ENCODE measurements at regions not wholly inside any gene's neighbourhood (a gene's known extent, or its start where the extent isn't known, plus 50 kb on each side); places are given as distances from the start of the nearest gene placed in this dataset.

DNA sequence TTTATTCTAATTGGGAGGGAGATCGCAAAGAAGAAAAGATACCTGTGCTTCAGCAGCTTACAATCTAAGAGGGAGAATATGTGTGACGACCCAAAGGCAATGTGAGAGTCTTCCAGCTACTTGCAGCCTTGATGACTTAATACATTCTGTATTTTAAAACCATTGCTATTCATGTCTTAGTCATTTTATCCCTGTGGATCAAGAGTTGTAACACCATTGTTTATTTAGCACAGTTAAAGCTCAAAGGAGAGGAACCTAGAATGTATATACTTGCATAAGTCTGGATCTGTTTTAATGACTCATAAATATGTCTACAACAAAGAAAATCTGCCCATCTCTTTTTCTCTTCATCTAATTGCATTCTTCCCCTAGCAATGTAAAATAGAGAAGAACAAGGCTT lies 117.9 kb upstream of the DLX6 start:
- Histone ChIP-seq H3K4me2 (no peak overlapping the region), H3K27me3 (ENCODE audit: insufficient read depth, low read depth) (no peaks in the 10 kb centered on the region), H3K4me3 (IDR thresholded peaks at IDR 0.05; ENCODE audit: insufficient read depth, low read depth, low read length) (no peak overlapping the region), H2AFZ (ENCODE audit: low read depth) (no peak overlapping the region), H3K9ac (no peak overlapping the region), H3K27ac (no peak overlapping the region), H3K4me1 (ENCODE audit: low read depth, poor library complexity, severe bottlenecking) (no peaks in the 10 kb centered on the region), H3K79me2 (ENCODE audit: insufficient read depth, low read depth) (no peaks in the 10 kb centered on the region), H4K20me1 (ENCODE audit: insufficient read depth) (no peaks in the 10 kb centered on the region), H3K36me3 (ENCODE audit: insufficient read depth) (no peaks in the 10 kb centered on the region)
- TF ChIP-seq, protein P1, sequence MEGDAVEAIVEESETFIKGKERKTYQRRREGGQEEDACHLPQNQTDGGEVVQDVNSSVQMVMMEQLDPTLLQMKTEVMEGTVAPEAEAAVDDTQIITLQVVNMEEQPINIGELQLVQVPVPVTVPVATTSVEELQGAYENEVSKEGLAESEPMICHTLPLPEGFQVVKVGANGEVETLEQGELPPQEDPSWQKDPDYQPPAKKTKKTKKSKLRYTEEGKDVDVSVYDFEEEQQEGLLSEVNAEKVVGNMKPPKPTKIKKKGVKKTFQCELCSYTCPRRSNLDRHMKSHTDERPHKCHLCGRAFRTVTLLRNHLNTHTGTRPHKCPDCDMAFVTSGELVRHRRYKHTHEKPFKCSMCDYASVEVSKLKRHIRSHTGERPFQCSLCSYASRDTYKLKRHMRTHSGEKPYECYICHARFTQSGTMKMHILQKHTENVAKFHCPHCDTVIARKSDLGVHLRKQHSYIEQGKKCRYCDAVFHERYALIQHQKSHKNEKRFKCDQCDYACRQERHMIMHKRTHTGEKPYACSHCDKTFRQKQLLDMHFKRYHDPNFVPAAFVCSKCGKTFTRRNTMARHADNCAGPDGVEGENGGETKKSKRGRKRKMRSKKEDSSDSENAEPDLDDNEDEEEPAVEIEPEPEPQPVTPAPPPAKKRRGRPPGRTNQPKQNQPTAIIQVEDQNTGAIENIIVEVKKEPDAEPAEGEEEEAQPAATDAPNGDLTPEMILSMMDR (conservative IDR thresholded peaks at IDR 0.05; ENCODE audit: low read depth, low read length), result no peak

- Histone ChIP-seq H3K9ac (no peak overlapping the region), H4K20me1 (ENCODE audit: insufficient read depth) (no peaks in the 10 kb centered on the region), H3K27me3 (ENCODE audit: insufficient read depth, low read depth) (no peaks in the 10 kb centered on the region), H3K4me3 (IDR thresholded peaks at IDR 0.05; ENCODE audit: insufficient read depth, low read depth, low read length) (no peak overlapping the region), H3K79me2 (ENCODE audit: insufficient read depth, low read depth) (no peaks in the 10 kb centered on the region), H3K4me2 (no peak overlapping the region), H3K27ac (no peak overlapping the region), H3K4me1 (ENCODE audit: low read depth, poor library complexity, severe bottlenecking) (no peaks in the 10 kb centered on the region), H2AFZ (ENCODE audit: low read depth) (no peak overlapping the region), H3K36me3 (ENCODE audit: insufficient read depth) (no peaks in the 10 kb centered on the region)
- TF ChIP-seq, protein P1 (conservative IDR thresholded peaks at IDR 0.05; ENCODE audit: low read depth, low read length), result no peak
These were observed 106.2 kb upstream of the DLX6 start for GRCh38 chr7:96899108-96899507.

DNA sequence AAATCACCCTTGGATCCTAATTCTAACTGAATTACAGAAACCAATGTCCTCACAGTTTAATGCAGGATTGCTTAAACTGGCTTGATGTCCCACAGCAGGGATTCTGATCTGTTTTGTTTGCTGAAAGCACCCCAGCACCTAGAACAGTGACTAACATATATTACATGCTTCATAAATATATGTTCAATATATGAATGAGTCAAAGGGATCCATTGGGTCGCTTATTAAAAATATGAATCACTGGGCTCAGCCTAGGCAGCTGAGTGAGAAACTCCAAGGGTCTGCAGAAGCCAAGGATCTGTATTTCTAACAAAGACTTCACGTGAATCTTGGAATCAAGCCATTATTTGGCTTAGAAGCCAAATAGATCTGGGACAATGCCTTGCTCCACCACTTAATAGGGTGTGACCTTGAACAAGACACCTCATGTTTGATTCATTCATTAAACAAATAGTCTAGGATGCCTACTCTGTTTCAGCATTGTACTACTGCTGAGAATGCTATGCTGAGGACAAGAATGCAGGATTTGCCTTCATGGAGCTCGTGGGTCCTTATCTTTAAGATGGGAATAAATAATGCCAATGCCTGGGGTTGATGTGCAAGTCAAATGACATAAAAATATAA lies 103.4 kb upstream of the DLX6 start:
- TF ChIP-seq, protein P1 (conservative IDR thresholded peaks at IDR 0.05; ENCODE audit: low read depth, low read length), result no peak
- Histone ChIP-seq H3K4me3 (IDR thresholded peaks at IDR 0.05; ENCODE audit: insufficient read depth, low read depth, low read length) (no peak overlapping the region), H2AFZ (ENCODE audit: low read depth) (no peak overlapping the region), H3K4me1 (ENCODE audit: low read depth, poor library complexity, severe bottlenecking) (no peaks in the 10 kb centered on the region), H3K79me2 (ENCODE audit: insufficient read depth, low read depth) (no peaks in the 10 kb centered on the region), H3K27ac (no peak overlapping the region), H3K27me3 (ENCODE audit: insufficient read depth, low read depth) (no peaks in the 10 kb centered on the region), H4K20me1 (ENCODE audit: insufficient read depth) (no peaks in the 10 kb centered on the region), H3K36me3 (ENCODE audit: insufficient read depth) (no peaks in the 10 kb centered on the region), H3K4me2 (no peak overlapping the region), H3K9ac (no peak overlapping the region)

GRCh38 chr7:96903906-96904305 lies 101.4 kb upstream of the DLX6 start:
- Histone ChIP-seq H4K20me1 (ENCODE audit: insufficient read depth) (no peaks in the 10 kb centered on the region), H3K9ac (no peak overlapping the region), H3K79me2 (ENCODE audit: insufficient read depth, low read depth) (no peaks in the 10 kb centered on the region), H2AFZ (ENCODE audit: low read depth) (no peak overlapping the region), H3K4me3 (IDR thresholded peaks at IDR 0.05; ENCODE audit: insufficient read depth, low read depth, low read length) (no peak overlapping the region), H3K36me3 (ENCODE audit: insufficient read depth) (no peaks in the 10 kb centered on the region), H3K4me2 (no peak overlapping the region), H3K27ac (no peak overlapping the region), H3K27me3 (ENCODE audit: insufficient read depth, low read depth) (no peaks in the 10 kb centered on the region), H3K4me1 (ENCODE audit: low read depth, poor library complexity, severe bottlenecking) (no peaks in the 10 kb centered on the region)
- TF ChIP-seq, protein P1 (conservative IDR thresholded peaks at IDR 0.05; ENCODE audit: low read depth, low read length), result no peak
